ENCODE measurements at regions not wholly inside any gene's neighbourhood (a gene's known extent, or its start where the extent isn't known, plus 50 kb on each side); places are given as distances from the start of the nearest gene placed in this dataset.

DNA sequence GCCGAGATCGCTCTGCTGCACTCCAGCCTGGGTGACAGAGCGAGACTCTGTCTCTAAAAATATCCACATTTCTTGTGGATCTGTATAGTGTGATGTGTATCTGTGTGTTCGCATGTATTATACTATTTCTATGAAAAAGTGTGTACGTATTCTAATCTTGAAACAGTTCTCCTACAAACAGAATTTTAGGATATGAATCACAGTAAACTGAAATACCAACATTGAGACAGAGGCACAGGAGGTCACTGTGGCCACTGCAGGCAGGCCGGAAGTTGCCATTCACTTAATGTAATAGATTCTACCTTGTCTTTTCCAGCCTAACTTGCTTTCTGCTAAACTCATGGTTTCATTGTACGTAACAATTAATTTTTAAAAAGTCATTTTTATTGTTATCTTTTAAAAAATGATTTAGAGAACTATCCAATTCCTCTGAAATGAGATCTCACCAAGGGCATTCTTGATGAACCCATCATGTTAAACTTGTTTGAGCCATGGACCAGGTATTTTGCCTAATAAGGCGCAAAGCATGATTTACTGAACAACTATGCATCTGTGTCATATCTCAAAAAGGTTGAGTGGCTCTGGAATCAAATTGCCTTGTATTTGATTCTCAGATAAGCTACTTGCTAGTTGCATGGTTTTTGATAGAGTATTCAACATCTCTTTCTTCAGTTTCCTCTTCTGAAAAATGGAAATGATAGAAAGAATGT lies 154.9 kb upstream of the GYPA start:
- H3K9me3 ChIP-seq, result no peaks in the 10 kb centered on the region
- WGBS, 3 donors, result 85 to 95% (median 90%) methylated on average over 8 of the region's 8 CpGs
- no peaks in the 10 kb centered on the region for H3K27me3 ChIP-seq
- TF ChIP-seq POLR2A (IDR thresholded peaks at IDR 0.05) (no peak), EP300 (IDR thresholded peaks at IDR 0.05) (no peak)
- TF ChIP-seq, protein P1, sequence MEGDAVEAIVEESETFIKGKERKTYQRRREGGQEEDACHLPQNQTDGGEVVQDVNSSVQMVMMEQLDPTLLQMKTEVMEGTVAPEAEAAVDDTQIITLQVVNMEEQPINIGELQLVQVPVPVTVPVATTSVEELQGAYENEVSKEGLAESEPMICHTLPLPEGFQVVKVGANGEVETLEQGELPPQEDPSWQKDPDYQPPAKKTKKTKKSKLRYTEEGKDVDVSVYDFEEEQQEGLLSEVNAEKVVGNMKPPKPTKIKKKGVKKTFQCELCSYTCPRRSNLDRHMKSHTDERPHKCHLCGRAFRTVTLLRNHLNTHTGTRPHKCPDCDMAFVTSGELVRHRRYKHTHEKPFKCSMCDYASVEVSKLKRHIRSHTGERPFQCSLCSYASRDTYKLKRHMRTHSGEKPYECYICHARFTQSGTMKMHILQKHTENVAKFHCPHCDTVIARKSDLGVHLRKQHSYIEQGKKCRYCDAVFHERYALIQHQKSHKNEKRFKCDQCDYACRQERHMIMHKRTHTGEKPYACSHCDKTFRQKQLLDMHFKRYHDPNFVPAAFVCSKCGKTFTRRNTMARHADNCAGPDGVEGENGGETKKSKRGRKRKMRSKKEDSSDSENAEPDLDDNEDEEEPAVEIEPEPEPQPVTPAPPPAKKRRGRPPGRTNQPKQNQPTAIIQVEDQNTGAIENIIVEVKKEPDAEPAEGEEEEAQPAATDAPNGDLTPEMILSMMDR (IDR thresholded peaks at IDR 0.05), result no peak
- no peaks in the 10 kb centered on the region for H3K36me3 ChIP-seq
- DNase-seq, result no peak
- no peaks in the 10 kb centered on the region for H3K4me1 ChIP-seq (ENCODE audit: insufficient read depth)
- no peak overlapping the region for H3K27ac ChIP-seq
- intact Hi-C loops (cut with DNase I), result no loop called here
- no peak overlapping the region for H3K4me3 ChIP-seq

DNA sequence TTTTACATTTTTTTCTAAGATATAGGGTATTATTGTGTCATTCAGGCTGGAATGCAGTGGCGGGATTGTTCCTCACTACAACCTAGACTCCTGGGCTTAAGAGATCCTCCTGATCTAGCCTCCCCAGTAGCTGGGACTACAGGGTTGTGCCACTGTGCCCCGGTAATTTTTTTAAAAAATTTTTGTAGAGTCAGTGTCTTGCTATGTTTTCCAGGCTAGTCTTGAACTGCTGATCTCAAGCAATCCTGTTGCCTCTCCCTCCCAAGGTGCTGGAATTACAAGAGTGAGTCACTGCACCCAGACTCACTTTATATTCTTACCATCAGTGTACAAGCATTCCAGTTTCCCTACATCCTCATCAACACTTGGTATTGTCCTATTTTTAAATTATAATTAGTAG lies 156.4 kb upstream of the GYPA start:
- H3K27me3 ChIP-seq, result no peaks in the 10 kb centered on the region
- no peak for DNase-seq
- intact Hi-C loops (cut with DNase I), result no loop called here
- H3K27ac ChIP-seq, result no peak overlapping the region
- no peak overlapping the region for H3K4me3 ChIP-seq
- H3K4me1 ChIP-seq (ENCODE audit: insufficient read depth), result no peaks in the 10 kb centered on the region
- TF ChIP-seq, protein P1 (IDR thresholded peaks at IDR 0.05), result no peak
- TF ChIP-seq POLR2A (IDR thresholded peaks at IDR 0.05), result no peak
- no peaks in the 10 kb centered on the region for H3K36me3 ChIP-seq
- H3K9me3 ChIP-seq, result no peaks in the 10 kb centered on the region
- WGBS, 3 donors, result 95 to 98% (median 95%) methylated on average over 2 of the region's 2 CpGs

DNA sequence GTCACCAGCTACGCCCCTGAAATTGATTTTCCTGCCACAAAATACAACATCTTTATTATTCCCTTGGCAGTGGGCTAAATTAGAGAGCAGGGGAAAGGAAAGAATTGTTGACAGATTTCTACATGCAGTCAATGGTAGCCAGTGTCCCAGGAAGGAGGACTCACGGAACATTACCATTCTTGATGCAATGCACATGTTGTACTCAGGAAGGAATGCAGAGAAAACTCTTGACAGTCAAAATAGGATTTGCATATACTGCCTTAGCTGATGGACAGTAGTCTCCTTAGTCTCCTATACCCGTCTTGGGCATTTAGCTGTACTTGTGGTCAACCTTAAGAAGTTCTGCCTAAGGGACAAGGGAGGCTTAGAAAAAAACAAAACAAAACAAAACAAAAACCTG lies 158.0 kb upstream of the GYPA start:
- Histone ChIP-seq H3K36me3 (no peaks in the 10 kb centered on the region), H3K27me3 (no peaks in the 10 kb centered on the region), H3K4me1 (ENCODE audit: insufficient read depth) (no peaks in the 10 kb centered on the region), H3K4me3 (no peak overlapping the region), H3K27ac (no peak overlapping the region), H3K9me3 (no peaks in the 10 kb centered on the region)
- intact Hi-C loops (cut with DNase I), result no loop called here
- 39 to 79% (median 54%) methylated on average over 3 of the region's 3 CpGs for WGBS, 3 donors
- DNase-seq, result no peak
- TF ChIP-seq, protein P1 (IDR thresholded peaks at IDR 0.05), result no peak
- no peak for TF ChIP-seq POLR2A (IDR thresholded peaks at IDR 0.05)

DNA sequence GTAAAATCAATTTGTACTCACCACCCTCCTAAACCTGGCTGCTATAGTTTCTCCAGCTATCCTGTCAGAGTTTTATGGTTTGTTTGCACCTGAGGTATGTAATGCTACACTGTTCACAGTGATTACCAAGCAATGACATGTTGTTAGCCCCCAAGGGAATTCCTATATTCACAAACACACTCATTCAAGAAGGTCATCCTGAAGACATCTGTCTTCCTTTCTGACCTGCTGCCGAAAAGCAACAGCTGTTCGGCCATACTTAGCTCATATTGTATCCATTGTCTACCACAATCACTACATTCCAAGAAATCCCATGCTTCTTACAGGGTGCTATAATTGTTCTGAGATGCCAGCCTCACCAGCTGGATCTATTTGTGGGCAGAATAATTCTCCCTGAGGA lies 160.1 kb upstream of the GYPA start:
- Histone ChIP-seq H3K27ac (no peak overlapping the region), H3K27me3 (no peaks in the 10 kb centered on the region), H3K36me3 (no peaks in the 10 kb centered on the region), H3K9me3 (no peaks in the 10 kb centered on the region), H3K4me3 (no peak overlapping the region), H3K4me1 (ENCODE audit: insufficient read depth) (no peaks in the 10 kb centered on the region)
- no peak for TF ChIP-seq POLR2A (IDR thresholded peaks at IDR 0.05)
- TF ChIP-seq, protein P1 (IDR thresholded peaks at IDR 0.05), result no peak
- TF ChIP-seq EP300 (IDR thresholded peaks at IDR 0.05), result no peak
- intact Hi-C loops (cut with DNase I), result no loop called here
- no peak for DNase-seq
- 83 to 93% (median 83%) methylated on average over 2 of the region's 2 CpGs for WGBS, 3 donors

Data from ovary (tissue), 7 donors.